ENCODE measurements at regions not wholly inside any gene's neighbourhood (a gene's known extent, or its start where the extent isn't known, plus 50 kb on each side); places are given as distances from the start of the nearest gene placed in this dataset.
A peak's percentile ranks its signal among the peaks of the same experiment; 100 is the strongest.
"Not testable (repeated sequence)": the region's sequence is repeated elsewhere in the genome, so short reads cannot be mapped to it uniquely, and the experiment has no call there.

GRCh38 chr6:80976336-80976735 lies 776.1 kb downstream of the TENT5A start:
- no peak for FAIRE-seq

DNA sequence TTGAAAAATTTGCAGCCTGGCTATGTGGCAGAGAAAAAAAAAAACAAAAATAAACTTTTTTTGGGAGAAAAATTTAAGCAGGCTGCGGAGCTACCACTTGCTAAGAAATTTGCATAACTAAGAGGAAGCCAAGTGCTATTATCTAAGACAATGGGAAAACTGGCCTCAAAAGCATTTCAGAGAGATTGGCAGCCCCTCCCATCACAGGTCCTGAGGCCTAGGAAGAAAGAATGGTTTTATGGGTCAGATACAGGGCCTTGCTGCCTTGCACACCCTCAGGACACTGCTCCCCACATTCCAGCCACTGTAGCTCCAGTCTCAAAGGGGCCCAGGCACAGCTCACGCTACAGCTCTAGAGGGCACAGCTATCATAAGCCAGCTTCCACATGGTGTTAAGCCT lies 777.9 kb downstream of the TENT5A start:
- FAIRE-seq, result no peak

GRCh38 chr6:80969439-80969838 lies 783.0 kb downstream of the TENT5A start:
- no peak for FAIRE-seq

DNA sequence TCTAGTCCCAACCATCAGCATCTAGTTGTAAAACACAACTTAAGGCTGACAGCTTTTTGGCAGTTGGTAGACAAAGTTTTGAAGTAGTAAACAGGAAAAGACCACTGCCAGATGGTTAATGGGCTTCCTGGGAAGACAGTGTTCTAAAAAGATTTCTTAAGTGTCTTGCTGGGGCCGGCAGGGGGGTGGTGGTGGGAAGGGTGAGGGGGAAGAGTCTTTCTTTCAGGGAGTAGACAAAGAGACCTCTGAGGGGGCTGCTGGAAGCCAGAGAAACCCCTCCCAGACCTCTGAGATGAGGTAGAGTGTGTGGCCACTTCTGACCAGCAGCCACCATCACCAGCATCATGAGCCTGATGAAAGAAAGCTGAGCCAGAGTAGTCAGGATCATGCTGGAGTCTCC lies 784.9 kb downstream of the TENT5A start:
- FAIRE-seq, result no peak

- FAIRE-seq, result no peak
Observed at GRCh38 chr6:80962382-80962781, 790.1 kb downstream of the TENT5A start.

- no peak for FAIRE-seq
Observed at GRCh38 chr6:80961166-80961565, 791.3 kb downstream of the TENT5A start.

- no peak for FAIRE-seq
Observed at GRCh38 chr6:80959034-80959433, 793.4 kb downstream of the TENT5A start.

DNA sequence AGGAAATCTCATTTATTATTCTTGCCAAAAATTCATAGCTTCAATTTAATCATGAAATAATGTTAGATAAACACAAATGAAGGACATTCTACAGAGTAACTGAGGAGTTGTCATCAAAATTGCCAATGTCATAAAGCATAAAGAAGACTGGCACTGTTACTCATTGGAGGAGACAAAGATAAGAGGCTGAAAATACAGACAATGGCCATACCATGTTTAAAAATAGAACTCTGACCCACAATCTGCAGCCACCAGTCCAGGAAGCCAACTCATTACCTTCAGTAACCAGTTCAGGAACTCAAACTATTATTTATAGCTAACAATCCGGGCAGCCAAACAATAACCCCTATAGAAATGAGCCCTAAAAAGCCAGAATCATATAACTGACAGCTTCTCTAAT lies 795.6 kb downstream of the TENT5A start:
- no peak for FAIRE-seq

- FAIRE-seq, result not testable (repeated sequence)
Observed at GRCh38 chr6:80952479-80952878, 800.0 kb downstream of the TENT5A start.

- no peak for FAIRE-seq
Observed at GRCh38 chr6:80946402-80946801, 806.1 kb downstream of the TENT5A start.

DNA sequence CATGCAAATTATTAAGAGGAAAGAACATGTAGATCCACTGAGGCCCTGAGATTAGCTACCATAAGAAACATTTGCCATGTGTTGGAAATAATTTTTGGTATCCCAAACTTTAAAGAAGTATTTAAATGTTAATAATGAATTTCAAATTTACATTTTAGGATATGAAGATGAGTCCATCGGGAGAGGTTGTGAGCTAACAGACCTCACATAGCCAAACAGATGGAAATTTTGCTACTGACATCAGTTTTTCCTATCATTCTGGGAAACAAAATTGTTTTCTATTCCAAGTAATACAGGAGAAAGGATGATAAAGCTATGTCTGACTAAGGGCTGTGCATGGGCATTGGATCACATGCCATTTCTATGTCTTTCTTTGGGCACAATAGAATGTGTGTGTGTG lies 809.6 kb downstream of the TENT5A start:
- FAIRE-seq, result no peak

- no peak for FAIRE-seq
Observed at GRCh38 chr6:80940976-80941375, 811.5 kb downstream of the TENT5A start.

DNA sequence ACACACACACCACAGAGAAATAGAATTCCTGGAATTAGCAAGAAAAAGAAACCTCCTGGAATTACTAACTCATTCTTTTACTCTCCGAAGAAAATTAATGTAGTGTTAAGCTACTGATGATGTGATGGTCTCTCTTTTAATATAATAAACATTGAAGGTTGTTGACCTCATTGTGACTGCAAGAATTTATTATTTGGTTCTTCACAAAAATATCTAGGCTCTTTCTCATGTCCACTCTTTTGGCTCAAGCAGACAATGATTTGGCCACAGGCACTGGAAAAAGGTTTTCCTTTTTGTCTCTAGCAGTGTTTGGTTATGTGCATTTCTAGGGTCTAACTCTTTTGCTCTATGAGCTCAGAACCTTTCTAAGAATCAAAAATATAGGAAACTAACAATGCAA lies 811.9 kb downstream of the TENT5A start:
- no peak for FAIRE-seq

GRCh38 chr6:80939898-80940297 lies 812.6 kb downstream of the TENT5A start:
- FAIRE-seq, result no peak

- FAIRE-seq, result no peak
Observed at GRCh38 chr6:80939480-80939879, 813.0 kb downstream of the TENT5A start.

DNA sequence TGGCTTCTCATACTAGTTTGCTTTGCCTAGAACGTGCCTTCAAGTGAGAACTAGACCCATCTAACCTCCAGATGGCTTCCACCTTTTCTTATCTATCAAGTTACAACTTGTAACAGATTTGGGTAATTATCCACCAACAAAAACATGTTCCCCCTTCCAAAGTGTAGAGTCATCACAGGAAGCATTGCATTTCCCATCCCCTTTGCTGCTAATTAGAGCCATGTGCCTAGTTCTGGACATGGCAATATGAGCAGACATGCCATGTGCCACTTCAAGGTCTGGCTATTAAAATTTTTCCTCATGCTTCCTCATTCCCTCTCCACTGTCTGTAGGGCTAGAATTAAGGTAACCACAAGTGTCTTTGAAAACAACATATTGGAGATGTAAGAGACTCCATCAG lies 814.4 kb downstream of the TENT5A start:
- no peak for FAIRE-seq

DNA sequence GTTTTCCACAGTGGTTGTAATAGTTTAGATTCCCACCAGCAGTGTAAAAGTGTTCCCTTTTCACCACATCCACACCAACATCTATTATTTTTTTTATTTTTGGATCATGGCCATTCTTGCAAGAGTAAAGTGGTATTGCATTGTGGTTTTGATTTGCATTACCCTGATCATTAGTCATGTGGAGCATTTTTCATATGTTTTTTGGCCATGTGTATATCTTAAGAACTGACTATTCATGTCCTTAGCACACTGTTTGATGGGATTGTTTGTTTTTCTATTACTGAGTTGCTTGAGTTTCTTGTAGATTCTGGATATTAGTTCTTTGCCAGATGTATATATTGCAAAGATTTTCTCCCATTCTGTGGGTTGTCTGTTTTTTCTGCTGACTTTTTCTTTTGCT lies 820.1 kb downstream of the TENT5A start:
- no peak for FAIRE-seq

- no peak for FAIRE-seq
Observed at GRCh38 chr6:80930376-80930775, 822.1 kb downstream of the TENT5A start.

- no peak for FAIRE-seq
Observed at GRCh38 chr6:80923816-80924215, 817.3 kb downstream of the BCKDHB start.

DNA sequence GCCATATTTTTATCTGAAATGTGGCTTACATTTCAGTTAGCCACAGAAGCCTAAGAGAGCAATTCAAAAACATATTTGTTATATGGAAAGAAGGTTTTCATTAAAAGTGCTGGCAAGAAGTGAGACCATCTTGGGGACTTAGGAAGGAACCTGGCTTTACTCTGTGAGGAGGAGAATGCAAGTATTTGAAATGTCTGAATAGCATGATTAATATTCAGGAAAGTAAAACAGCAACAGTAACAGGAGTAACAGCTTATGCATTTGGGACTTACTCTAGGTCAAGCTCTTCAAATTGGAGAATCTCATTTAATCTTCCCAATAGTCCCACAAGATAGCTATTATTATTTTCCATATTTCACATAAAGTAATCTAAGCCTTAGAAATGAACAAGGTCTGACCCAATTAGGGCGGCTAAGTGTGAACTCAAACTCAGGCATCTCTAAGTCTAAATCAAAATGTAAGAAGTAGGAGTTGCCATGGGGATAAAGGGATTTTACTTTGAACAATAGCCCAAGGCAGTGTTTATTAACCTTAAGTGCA lies 816.5 kb downstream of the BCKDHB start:
- no peak for FAIRE-seq

GRCh38 chr6:80921861-80922460 lies 815.5 kb downstream of the BCKDHB start:
- no peak for FAIRE-seq

- FAIRE-seq, result no peak
Observed at GRCh38 chr6:80907831-80908230, 801.4 kb downstream of the BCKDHB start.

GRCh38 chr6:80903711-80904110 lies 797.2 kb downstream of the BCKDHB start:
- FAIRE-seq, result no peak

DNA sequence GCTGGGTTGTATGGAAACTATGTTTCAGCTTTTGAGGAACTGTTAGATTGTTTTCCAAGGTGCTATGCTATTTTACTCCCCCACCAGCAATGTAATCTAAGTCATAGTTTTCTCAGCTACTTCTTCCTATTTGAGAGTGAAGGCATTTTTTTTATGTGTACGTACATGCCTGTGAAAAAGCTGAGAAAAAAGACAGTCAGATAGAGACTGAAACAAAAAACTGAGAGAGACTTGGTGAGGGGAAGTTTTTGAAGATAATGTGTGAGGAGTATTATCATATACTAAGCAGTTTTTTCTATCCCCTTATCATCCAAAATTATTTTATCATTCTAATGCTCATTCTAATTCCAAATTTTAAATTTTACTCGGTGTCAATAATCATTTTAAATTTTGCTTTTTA lies 780.0 kb downstream of the BCKDHB start:
- FAIRE-seq, result peak; percentile 70

GRCh38 chr6:80872951-80873308 lies 766.5 kb downstream of the BCKDHB start:
- no peak for FAIRE-seq
